ENCODE measurements at regions not wholly inside any gene's neighbourhood (a gene's known extent, or its start where the extent isn't known, plus 50 kb on each side); places are given as distances from the start of the nearest gene placed in this dataset.
A peak's percentile ranks its signal among the peaks of the same experiment; 100 is the strongest.

DNA sequence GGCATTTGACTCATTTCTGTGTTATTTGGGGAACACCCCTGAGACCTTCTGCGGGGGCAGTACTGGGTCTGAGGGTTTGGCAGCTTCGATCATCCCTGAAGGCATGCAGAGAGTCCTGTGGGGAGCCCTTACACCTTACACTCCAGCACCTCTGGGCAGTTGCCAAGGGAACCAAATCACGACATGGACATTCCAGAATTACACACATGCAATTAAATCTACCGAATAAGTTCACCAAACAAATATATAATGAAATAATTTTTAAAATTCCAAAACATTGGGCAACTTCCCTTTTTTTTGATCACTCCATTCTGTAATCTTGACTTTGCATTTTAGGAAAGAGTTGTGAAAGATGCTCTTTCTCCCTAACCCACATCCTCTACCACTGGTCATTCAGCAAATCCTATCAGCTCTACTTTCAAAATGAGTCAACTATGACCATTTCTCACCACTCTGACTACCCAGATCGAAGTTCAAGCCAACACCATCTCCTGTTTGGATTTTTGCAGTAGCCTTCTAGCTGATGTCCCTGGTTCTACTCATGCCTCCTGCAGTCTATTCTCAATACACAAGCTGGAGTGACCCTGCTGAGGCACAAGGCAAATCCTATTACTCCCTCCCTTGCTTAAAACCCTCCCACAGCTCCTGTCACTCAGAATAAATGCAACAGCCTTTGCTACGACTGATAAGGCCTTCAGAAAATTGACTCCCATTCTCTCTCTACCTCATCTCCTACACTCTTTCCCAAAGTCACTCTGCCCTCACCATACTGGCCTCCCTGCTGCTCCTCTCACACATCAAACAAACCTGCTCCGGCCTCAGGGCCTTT lies 533.3 kb downstream of the HACE1 start:
- DNase-seq (no peak), ATAC-seq (ENCODE audit: insufficient read depth, low FRiP score) (peak; percentile 48)
- Histone ChIP-seq H3K4me3 (no peak overlapping the region), H3K27me3 (ENCODE audit: control insufficient read depth in 3 of 3, insufficient read depth in 3 of 3, low read length in 2 of 3) (no peaks in the 10 kb centered on the region), H3K9ac (ENCODE audit: insufficient read depth in 1 of 2, low read length in 2 of 2) (no peak overlapping the region), H3K4me1 (ENCODE audit: control insufficient read depth in 5 of 5, insufficient read depth in 5 of 5, low read length in 5 of 5) (no peaks in the 10 kb centered on the region), H3K36me3 (ENCODE audit: control insufficient read depth in 4 of 4, insufficient read depth in 4 of 4, low read length in 4 of 4) (no peaks in the 10 kb centered on the region), H3K27ac (ENCODE audit: low read depth in 1 of 2, low read length in 1 of 2) (no peak overlapping the region), H3K9me3 (ENCODE audit: control insufficient read depth in 4 of 4, insufficient read depth in 3 of 4, low read length in 3 of 4) (no peaks in the 10 kb centered on the region)
- 62 to 70% methylated on average over 7 of the region's 7 CpGs for WGBS, 2 donors
- TF ChIP-seq CTCF (IDR thresholded peaks at IDR 0.05; ENCODE audit: control extremely low read depth, extremely low read depth): no peak

DNA sequence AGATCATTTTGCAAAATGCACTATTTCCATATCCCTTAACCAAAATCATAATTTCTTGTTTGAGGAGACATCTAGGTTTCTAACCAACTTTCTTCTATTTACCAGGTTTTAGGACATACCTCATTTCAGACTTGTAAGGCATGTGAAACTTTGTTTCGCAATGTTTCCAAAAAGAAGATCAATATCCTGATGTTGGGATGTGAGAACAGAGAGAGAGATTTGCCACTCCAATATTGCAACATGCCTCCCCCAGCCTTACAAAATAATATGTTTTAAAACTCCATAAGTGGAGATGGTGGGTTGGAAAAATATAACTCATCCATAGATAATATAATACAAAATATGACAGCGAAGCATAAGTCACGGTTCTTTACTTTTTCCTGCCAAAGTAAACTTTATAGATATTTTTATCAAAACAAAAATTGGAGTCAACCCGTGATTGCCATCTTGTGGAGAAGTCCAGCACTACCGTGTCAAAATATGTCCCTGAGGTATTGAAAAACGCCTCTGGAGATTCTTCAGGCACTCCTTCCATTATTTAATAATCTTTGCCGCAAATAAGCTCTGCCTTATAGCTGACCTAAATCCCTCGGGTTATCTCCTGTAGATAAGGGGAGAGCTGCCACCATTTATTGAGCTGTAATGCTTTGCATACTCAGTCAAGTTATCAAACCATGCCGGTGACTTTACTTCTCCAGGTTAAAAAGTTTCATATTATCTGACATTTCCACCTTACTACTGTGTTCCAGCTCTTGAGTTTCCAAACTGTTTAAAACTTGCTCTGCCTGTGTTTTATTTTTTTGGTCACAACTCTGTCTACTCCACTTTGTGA lies 534.2 kb downstream of the HACE1 start:
- no peaks in the 10 kb centered on the region for H3K9me3 ChIP-seq (ENCODE audit: control insufficient read depth in 4 of 4, insufficient read depth in 3 of 4, low read length in 3 of 4)
- no peak overlapping the region for H3K4me3 ChIP-seq
- 22 to 29% methylated on average over 9 of the region's 9 CpGs for WGBS, 2 donors
- ATAC-seq (ENCODE audit: insufficient read depth, low FRiP score) (peak; percentile 31), DNase-seq (peak; percentile 25 to 56 (median 40))
- TF ChIP-seq CTCF (IDR thresholded peaks at IDR 0.05; ENCODE audit: control extremely low read depth, extremely low read depth): no peak
- H3K36me3 ChIP-seq (ENCODE audit: control insufficient read depth in 4 of 4, insufficient read depth in 4 of 4, low read length in 4 of 4): no peaks in the 10 kb centered on the region
- no peaks in the 10 kb centered on the region for H3K27me3 ChIP-seq (ENCODE audit: control insufficient read depth in 3 of 3, insufficient read depth in 3 of 3, low read length in 2 of 3)
- no peak overlapping the region for H3K27ac ChIP-seq (ENCODE audit: low read depth in 1 of 2, low read length in 1 of 2)
- H3K4me1 ChIP-seq (ENCODE audit: control insufficient read depth in 5 of 5, insufficient read depth in 5 of 5, low read length in 5 of 5): no peaks in the 10 kb centered on the region
- no peak overlapping the region for H3K9ac ChIP-seq (ENCODE audit: insufficient read depth in 1 of 2, low read length in 2 of 2)

DNA sequence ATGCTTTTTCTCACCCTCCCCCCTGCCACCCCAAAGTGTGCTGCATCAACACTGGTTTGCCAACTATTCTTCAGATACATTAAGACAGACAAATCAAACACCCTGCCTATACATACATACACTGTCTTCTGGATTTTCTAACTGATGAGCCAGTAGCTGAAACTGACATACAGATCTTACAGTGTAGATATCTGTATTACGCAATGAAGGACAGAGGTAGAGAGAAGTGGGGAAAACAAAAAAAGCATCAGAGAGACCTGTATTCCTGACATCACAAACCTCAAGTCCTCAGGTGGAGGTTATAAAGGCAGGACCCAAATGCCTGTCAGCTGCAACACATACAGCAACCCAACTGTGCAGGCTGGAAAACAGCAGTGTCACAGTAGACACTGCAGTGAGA lies 535.4 kb downstream of the HACE1 start:
- no peaks in the 10 kb centered on the region for H3K36me3 ChIP-seq (ENCODE audit: control insufficient read depth in 4 of 4, insufficient read depth in 4 of 4, low read length in 4 of 4)
- no peak overlapping the region for H3K4me3 ChIP-seq
- no peaks in the 10 kb centered on the region for H3K27me3 ChIP-seq (ENCODE audit: control insufficient read depth in 3 of 3, insufficient read depth in 3 of 3, low read length in 2 of 3)
- ATAC-seq (ENCODE audit: insufficient read depth, low FRiP score) (no peak), DNase-seq (no peak)
- H3K9ac ChIP-seq (ENCODE audit: insufficient read depth in 1 of 2, low read length in 2 of 2): no peak overlapping the region
- H3K4me1 ChIP-seq (ENCODE audit: control insufficient read depth in 5 of 5, insufficient read depth in 5 of 5, low read length in 5 of 5): no peaks in the 10 kb centered on the region
- no peaks in the 10 kb centered on the region for H3K9me3 ChIP-seq (ENCODE audit: control insufficient read depth in 4 of 4, insufficient read depth in 3 of 4, low read length in 3 of 4)
- TF ChIP-seq CTCF (IDR thresholded peaks at IDR 0.05; ENCODE audit: control extremely low read depth, extremely low read depth): no peak
- 93 to 97% methylated on average over 1 of the region's 1 CpG for WGBS, 2 donors
- H3K27ac ChIP-seq (ENCODE audit: low read depth in 1 of 2, low read length in 1 of 2): no peak overlapping the region
